Caco-2 (cell line): ENCODE measurements at regions not wholly inside any gene's neighbourhood (a gene's known extent, or its start where the extent isn't known, plus 50 kb on each side); places are given as distances from the start of the nearest gene placed in this dataset.

Source experiments
- BruUV-seq: library from RNA; stranded (reverse); fragments of 400-500 nt; replicated peaks from 2 replicates; lab custom pipeline; 2021; lab: Mats Ljungman, UMichigan
- CTCF ChIA-PET: fragments of 300-600 bp; sonication (Branson Sonifier 250); formaldehyde crosslinking; loops from one replicate; lab custom pipeline; 2022; ENCODE audit warnings: antibody characterized with exemption; lab: Charles Lee
- POLR2A ChIA-PET: fragments of 300-600 bp; sonication (Branson Sonifier 250); formaldehyde crosslinking; loops from one replicate; lab custom pipeline; 2022; ENCODE audit warnings: antibody characterized with exemption; lab: Charles Lee
- DNase-seq, 2 experiments: peaks; one replicate each; pipeline versions ENCODE4 v3.0.0 to v3.0.0-alpha.2; 2020 to 2022
- H3K27me3 ChIP-seq: replicated peaks from 2 replicates; pipeline ENCODE4 v1.6.0; 2011; ENCODE audit warnings: low read length; ENCODE audit not compliant: control insufficient read depth, insufficient read depth
- H3K36me3 ChIP-seq: 2 replicates; pipeline ENCODE4 v1.5.1; 2011; ENCODE audit warnings: low read length; ENCODE audit not compliant: control insufficient read depth, insufficient read depth
- H3K4me1 ChIP-seq: fragments of 250-450 bp; sonication (Bioruptor Pico); 2 replicates; pipeline ENCODE4 v1.5.1; 2020; ENCODE audit warnings: mild to moderate bottlenecking
- H3K4me3 ChIP-seq: 2 replicates; pipeline ENCODE4 v1.5.1; 2011; ENCODE audit warnings: low read depth, mild to moderate bottlenecking, control low read depth, low read length
- H3K9me3 ChIP-seq: fragments of 250-450 bp; sonication (Bioruptor Pico); 2 replicates; pipeline ENCODE4 v1.5.1; 2020; ENCODE audit warnings: mild to moderate bottlenecking, moderate library complexity
- H3K27ac Mint-ChIP-seq: one replicate; pipeline ENCODE4 v1.8.0; 2022; ENCODE audit warnings: mixed read lengths; ENCODE audit not compliant: unreplicated experiment
- H3K27me3 Mint-ChIP-seq: one replicate; pipeline ENCODE4 v1.8.0; 2022; ENCODE audit warnings: mixed read lengths; ENCODE audit not compliant: insufficient read depth, unreplicated experiment
- H3K36me3 Mint-ChIP-seq: one replicate; pipeline ENCODE4 v1.8.0; 2022; ENCODE audit warnings: mild to moderate bottlenecking, mixed read lengths; ENCODE audit not compliant: insufficient read depth, unreplicated experiment
- H3K4me1 Mint-ChIP-seq: one replicate; pipeline ENCODE4 v1.8.0; 2022; ENCODE audit warnings: low read depth, mixed read lengths; ENCODE audit not compliant: unreplicated experiment
- H3K4me3 Mint-ChIP-seq: one replicate; pipeline ENCODE4 v1.8.0; 2022; ENCODE audit warnings: mild to moderate bottlenecking, moderate library complexity, mixed read lengths; ENCODE audit not compliant: unreplicated experiment
- H3K9me3 Mint-ChIP-seq: one replicate; pipeline ENCODE4 v1.8.0; 2022; ENCODE audit warnings: mixed read lengths; ENCODE audit not compliant: unreplicated experiment
- intact Hi-C: fragments of 100-400 bp; cut with micrococcal nuclease; formaldehyde crosslinking; loops from one replicate; pipeline ENCODE4 v1.10.0; 2022; ENCODE audit not compliant: unreplicated experiment
- TF ChIP-seq, protein P1 (sequence below), 2 experiments: fragments of 200-600 bp in 1 of 2; IDR thresholded peaks; 1 replicate in 1 of 2; 2 replicates in 1 of 2; pipeline versions ENCODE4 v1.5.1 to v1.8.0; 2011 to 2022; ENCODE audit warnings: antibody characterized with exemption in 1 of 2, control low read depth in 1 of 2, inconsistent platforms in 1 of 2, low read depth in 1 of 2, low read length in 1 of 2, mild to moderate bottlenecking in 1 of 2, moderate library complexity in 1 of 2; ENCODE audit not compliant: insufficient read depth in 1 of 2, severe bottlenecking in 1 of 2, unreplicated experiment in 1 of 2

- POLR2A ChIA-PET, result no interaction called here
- Mint-ChIP-seq H3K27ac (no peak overlapping the region), H3K4me1 (no peaks in the 10 kb centered on the region), H3K9me3 (no peaks in the 10 kb centered on the region), H3K27me3 (peaks cover 12% of the 10 kb centered on the region), H3K36me3 (no peaks in the 10 kb centered on the region), H3K4me3 (no peak overlapping the region)
- Histone ChIP-seq H3K9me3 (no peaks in the 10 kb centered on the region), H3K4me1 (no peaks in the 10 kb centered on the region), H3K4me3 (no peak overlapping the region), H3K27me3 (no peaks in the 10 kb centered on the region), H3K36me3 (no peaks in the 10 kb centered on the region)
- TF ChIP-seq, protein P1, sequence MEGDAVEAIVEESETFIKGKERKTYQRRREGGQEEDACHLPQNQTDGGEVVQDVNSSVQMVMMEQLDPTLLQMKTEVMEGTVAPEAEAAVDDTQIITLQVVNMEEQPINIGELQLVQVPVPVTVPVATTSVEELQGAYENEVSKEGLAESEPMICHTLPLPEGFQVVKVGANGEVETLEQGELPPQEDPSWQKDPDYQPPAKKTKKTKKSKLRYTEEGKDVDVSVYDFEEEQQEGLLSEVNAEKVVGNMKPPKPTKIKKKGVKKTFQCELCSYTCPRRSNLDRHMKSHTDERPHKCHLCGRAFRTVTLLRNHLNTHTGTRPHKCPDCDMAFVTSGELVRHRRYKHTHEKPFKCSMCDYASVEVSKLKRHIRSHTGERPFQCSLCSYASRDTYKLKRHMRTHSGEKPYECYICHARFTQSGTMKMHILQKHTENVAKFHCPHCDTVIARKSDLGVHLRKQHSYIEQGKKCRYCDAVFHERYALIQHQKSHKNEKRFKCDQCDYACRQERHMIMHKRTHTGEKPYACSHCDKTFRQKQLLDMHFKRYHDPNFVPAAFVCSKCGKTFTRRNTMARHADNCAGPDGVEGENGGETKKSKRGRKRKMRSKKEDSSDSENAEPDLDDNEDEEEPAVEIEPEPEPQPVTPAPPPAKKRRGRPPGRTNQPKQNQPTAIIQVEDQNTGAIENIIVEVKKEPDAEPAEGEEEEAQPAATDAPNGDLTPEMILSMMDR (IDR thresholded peaks at IDR 0.05; ENCODE audit: insufficient read depth in 1 of 2, low read depth in 1 of 2, low read length in 1 of 2, severe bottlenecking in 1 of 2, unreplicated experiment in 1 of 2), result no peak
- intact Hi-C loops, result no loop called here
- no peak for DNase-seq
- CTCF ChIA-PET, result no interaction called here
- BruUV-seq, result no TSS peak
These were observed 501.8 kb upstream of the TENM4 start for GRCh38 chr11:79942646-79943045.

GRCh38 chr11:79942090-79942489 lies 501.3 kb upstream of the TENM4 start:
- Histone ChIP-seq H3K4me3 (no peak overlapping the region), H3K9me3 (no peaks in the 10 kb centered on the region), H3K36me3 (no peaks in the 10 kb centered on the region), H3K27me3 (no peaks in the 10 kb centered on the region), H3K4me1 (no peaks in the 10 kb centered on the region)
- POLR2A ChIA-PET, result no interaction called here
- no peak for DNase-seq
- Mint-ChIP-seq H3K27ac (no peak overlapping the region), H3K4me3 (no peak overlapping the region), H3K9me3 (no peaks in the 10 kb centered on the region), H3K27me3 (peaks cover 11% of the 10 kb centered on the region), H3K36me3 (no peaks in the 10 kb centered on the region), H3K4me1 (no peaks in the 10 kb centered on the region)
- CTCF ChIA-PET, result no interaction called here
- BruUV-seq, result no TSS peak
- intact Hi-C loops, result no loop called here
- TF ChIP-seq, protein P1 (IDR thresholded peaks at IDR 0.05; ENCODE audit: insufficient read depth in 1 of 2, low read depth in 1 of 2, low read length in 1 of 2, severe bottlenecking in 1 of 2, unreplicated experiment in 1 of 2), result no peak

- Histone ChIP-seq H3K27me3 (no peaks in the 10 kb centered on the region), H3K9me3 (no peaks in the 10 kb centered on the region), H3K4me1 (no peaks in the 10 kb centered on the region), H3K4me3 (no peak overlapping the region), H3K36me3 (no peaks in the 10 kb centered on the region)
- H3K9me3 Mint-ChIP-seq, result no peaks in the 10 kb centered on the region
- CTCF ChIA-PET, result no interaction called here
- H3K36me3 Mint-ChIP-seq, result no peaks in the 10 kb centered on the region
- H3K4me1 Mint-ChIP-seq, result no peaks in the 10 kb centered on the region
- H3K4me3 Mint-ChIP-seq, result no peak overlapping the region
- POLR2A ChIA-PET, result no interaction called here
- no peak for DNase-seq
- BruUV-seq, result no TSS peak
- intact Hi-C loops, result no loop called here
- no peak overlapping the region for H3K27ac Mint-ChIP-seq
- peaks cover 18% of the 10 kb centered on the region for H3K27me3 Mint-ChIP-seq
- TF ChIP-seq, protein P1 (IDR thresholded peaks at IDR 0.05; ENCODE audit: insufficient read depth in 1 of 2, low read depth in 1 of 2, low read length in 1 of 2, severe bottlenecking in 1 of 2, unreplicated experiment in 1 of 2), result no peak
These were observed 500.3 kb upstream of the TENM4 start for GRCh38 chr11:79940974-79941735.
